IPS-15b (cell line): ENCODE measurements at regions not wholly inside any gene's neighbourhood (a gene's known extent, or its start where the extent isn't known, plus 50 kb on each side); places are given as distances from the start of the nearest gene placed in this dataset.

Experiments
- H3K27me3 ChIP-seq: one replicate; pipeline ENCODE4 v1.6.1; 2013; ENCODE audit warnings: low read length; ENCODE audit not compliant: control insufficient read depth, insufficient read depth
- H3K36me3 ChIP-seq: one replicate; pipeline ENCODE4 v1.6.1; 2013; ENCODE audit warnings: low read length; ENCODE audit not compliant: control insufficient read depth, insufficient read depth
- H3K4me1 ChIP-seq: one replicate; pipeline ENCODE4 v1.6.1; 2013; ENCODE audit warnings: mild to moderate bottlenecking, low read length; ENCODE audit not compliant: control insufficient read depth, insufficient read depth
- H3K4me3 ChIP-seq: one replicate; pipeline ENCODE4 v1.5.1; 2013; ENCODE audit warnings: low read depth, low read length
- H3K9ac ChIP-seq: one replicate; pipeline ENCODE4 v1.6.1; 2013; ENCODE audit warnings: low read depth, mild to moderate bottlenecking, low read length
- H3K9me3 ChIP-seq: one replicate; pipeline ENCODE4 v1.6.1; 2013; ENCODE audit warnings: mild to moderate bottlenecking, low read length; ENCODE audit not compliant: control insufficient read depth, insufficient read depth

DNA sequence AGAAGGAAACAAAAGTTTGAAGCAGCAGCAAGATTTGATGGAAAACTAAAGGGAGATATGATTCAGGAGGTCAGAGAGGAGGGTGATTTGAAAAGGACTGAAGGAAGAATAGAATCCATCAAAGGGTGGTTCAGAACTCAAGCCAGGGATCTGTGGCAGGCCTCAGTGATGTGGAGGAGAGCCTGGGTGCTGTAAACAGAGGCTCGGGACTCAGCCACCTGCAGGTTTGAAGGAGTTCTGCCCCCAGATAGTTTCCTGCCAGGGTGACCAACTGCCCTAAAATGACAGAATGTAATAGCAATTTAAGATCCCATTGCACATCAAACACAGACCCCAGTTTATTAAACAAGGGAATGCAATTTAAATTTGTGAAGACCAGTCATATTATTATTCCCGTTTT, 204.0 kb upstream of the FAT1 start:
- no peaks in the 10 kb centered on the region for H3K27me3 ChIP-seq
- no peak overlapping the region for H3K9ac ChIP-seq
- no peaks in the 10 kb centered on the region for H3K9me3 ChIP-seq
- H3K4me1 ChIP-seq, result no peaks in the 10 kb centered on the region
- H3K36me3 ChIP-seq, result no peaks in the 10 kb centered on the region
- no peak overlapping the region for H3K4me3 ChIP-seq

DNA sequence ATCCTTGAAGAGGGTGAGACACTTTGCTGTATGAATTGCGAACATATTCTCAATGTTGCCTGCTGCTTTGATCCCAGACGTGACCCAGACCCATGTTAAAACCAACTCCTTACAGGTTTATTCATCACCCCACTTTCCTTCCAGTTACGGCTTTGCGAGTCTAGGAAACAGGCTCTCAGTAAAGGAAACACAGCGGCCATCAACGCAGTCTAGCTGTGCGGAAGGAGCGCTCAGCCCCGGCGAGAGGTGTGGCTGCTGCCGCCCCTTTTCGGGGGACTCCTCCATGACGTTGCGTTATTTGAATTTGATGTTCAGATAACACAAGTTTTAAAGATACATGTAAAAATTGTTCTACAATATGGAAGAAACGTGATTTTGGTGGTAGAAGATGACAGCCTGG, 206.4 kb upstream of the FAT1 start:
- no peaks in the 10 kb centered on the region for H3K27me3 ChIP-seq
- no peaks in the 10 kb centered on the region for H3K9me3 ChIP-seq
- no peaks in the 10 kb centered on the region for H3K4me1 ChIP-seq
- H3K36me3 ChIP-seq, result no peaks in the 10 kb centered on the region
- no peak overlapping the region for H3K4me3 ChIP-seq
- no peak overlapping the region for H3K9ac ChIP-seq

DNA sequence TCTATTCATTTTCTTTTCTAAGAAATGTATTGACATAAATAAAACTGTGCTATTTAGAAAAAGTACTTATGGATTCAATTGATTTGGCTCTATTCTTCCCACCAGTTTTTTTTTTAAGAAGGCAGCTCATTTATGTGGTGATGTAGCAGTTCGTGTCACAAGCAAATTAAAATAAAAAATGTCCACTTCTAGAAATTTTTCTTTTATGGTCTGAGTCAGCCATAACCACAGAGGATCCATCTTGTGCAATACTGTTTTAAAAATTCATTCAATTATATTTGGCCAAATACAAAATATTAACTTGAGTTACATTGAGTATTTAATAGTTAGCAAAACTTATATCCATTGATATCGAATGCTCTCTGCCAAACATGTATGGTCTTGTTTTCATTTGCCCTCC, 207.9 kb upstream of the FAT1 start:
- Histone ChIP-seq H3K4me3 (no peak overlapping the region), H3K27me3 (no peaks in the 10 kb centered on the region), H3K36me3 (no peaks in the 10 kb centered on the region), H3K4me1 (no peaks in the 10 kb centered on the region), H3K9ac (no peak overlapping the region), H3K9me3 (no peaks in the 10 kb centered on the region)

DNA sequence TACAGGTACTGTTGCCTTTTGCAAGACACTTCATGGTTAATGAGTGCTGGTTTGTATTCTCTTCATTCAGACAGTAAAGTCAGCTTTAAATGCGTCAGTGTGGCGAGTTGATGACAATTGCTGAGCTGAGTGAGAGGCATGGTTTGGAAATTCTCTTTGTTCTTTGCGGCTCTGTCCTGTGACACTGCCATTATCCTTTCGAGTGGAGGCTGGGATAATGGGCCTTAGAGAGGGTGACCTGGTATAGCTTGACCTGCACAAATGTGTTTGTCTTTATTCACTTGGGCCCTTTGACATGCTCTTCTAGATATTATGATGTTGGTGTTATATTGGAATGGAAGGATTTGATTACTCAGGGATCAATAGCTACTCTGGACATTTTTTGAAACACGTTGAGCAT, 208.5 kb upstream of the FAT1 start:
- Histone ChIP-seq H3K36me3 (no peaks in the 10 kb centered on the region), H3K4me1 (no peaks in the 10 kb centered on the region), H3K9me3 (no peaks in the 10 kb centered on the region), H3K4me3 (no peak overlapping the region), H3K9ac (no peak overlapping the region), H3K27me3 (no peaks in the 10 kb centered on the region)

DNA sequence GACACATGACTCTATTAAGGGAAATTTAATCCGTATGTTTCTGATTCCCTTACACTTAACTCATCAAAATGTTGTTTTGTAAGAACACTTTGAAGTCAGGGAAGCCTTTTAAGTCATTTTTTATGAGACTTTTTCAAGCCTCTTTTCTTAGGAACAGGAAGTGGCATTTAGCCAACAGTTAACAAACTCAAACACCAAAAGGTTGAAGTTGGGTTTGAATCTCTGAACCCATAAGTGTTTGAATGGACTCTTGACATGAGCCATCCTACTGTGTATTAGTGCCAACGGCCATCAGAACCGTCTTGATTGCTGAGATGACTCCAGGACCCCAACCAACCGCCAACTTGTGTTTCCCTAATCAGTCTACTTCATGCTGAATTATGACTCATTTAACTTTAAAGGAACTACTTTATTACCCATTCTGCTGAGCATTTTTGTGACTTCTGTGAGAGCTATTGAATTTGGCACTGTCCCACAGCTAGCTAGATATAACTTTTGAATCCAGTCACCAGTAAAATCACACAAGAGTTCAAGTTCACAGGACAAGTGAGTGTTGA, 209.1 kb upstream of the FAT1 start:
- Histone ChIP-seq H3K9ac (no peak overlapping the region), H3K27me3 (no peaks in the 10 kb centered on the region), H3K4me1 (no peaks in the 10 kb centered on the region), H3K9me3 (no peaks in the 10 kb centered on the region), H3K36me3 (no peaks in the 10 kb centered on the region), H3K4me3 (no peak overlapping the region)

DNA sequence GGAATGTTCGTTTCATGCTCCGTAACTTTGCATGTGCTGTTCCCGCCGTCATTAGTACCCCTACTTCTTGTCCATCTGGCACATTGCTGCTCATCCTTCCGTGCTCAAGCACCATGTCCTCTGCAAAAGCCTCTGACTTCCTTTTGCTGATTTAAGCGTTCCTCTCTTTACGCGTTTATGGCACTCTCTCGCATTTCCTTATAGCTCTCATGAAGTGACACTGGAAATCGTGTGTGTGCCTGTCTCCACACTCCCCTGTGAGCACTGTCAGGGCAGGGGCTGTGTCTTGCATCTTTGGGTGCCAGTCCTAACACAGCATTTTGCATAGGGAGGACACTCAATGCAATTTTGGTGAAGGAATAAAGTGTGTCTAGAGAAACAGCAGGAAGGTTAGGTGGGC, 210.6 kb upstream of the FAT1 start:
- Histone ChIP-seq H3K27me3 (no peaks in the 10 kb centered on the region), H3K4me3 (no peak overlapping the region), H3K4me1 (peaks cover 3% of the 10 kb centered on the region), H3K36me3 (no peaks in the 10 kb centered on the region), H3K9ac (no peak overlapping the region), H3K9me3 (no peaks in the 10 kb centered on the region)

DNA sequence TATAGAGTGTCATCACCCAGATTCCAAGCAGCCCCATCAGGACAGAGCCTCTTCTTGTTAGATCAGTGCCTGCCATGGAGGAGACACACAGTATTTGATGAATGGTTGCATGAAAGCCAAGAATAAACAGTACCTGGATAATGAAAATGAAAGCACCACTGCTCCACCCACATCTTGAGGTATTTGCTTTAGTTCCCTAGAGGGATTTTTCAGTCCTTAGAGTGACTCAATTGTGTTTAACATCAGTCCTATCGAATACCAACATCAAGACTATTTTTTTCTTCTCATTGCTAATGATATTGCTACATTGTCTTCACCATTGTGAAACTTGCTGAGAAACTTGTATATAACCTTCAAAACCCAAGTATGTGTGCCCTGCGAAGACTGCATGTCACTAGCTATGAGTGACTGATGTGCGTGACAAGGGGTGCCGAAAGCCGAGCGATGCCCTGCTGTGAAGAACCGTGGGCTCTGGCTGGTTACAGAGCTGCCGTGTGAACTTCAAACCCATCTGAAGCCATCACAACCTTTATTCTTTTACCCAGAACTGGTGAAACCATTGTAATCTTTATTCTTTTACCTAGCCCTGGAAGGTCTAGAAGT, 211.3 kb upstream of the FAT1 start:
- no peak overlapping the region for H3K4me3 ChIP-seq
- H3K36me3 ChIP-seq, result no peaks in the 10 kb centered on the region
- H3K4me1 ChIP-seq, result peaks cover 4% of the 10 kb centered on the region
- H3K9ac ChIP-seq, result no peak overlapping the region
- no peaks in the 10 kb centered on the region for H3K9me3 ChIP-seq
- H3K27me3 ChIP-seq, result no peaks in the 10 kb centered on the region

DNA sequence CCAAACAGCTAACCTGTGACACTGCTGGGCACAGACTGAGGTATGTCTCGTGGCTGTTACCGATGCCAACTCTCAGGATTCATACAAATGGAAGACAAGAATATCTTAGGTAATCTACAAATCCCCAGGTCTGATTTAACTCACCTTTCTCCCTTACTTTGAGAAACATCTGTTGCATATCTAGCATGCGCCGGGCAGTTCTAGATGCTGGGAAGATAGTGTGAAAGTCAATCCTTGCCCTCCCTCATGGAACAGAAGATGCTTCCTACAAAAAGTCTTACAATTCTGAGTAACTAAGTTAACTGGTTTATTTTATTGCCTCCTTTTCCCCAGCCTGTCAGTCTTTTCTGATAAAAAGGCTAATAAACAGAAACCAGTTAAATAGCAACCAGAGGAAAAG, 212.2 kb upstream of the FAT1 start:
- H3K4me1 ChIP-seq, result peaks cover 4% of the 10 kb centered on the region
- no peaks in the 10 kb centered on the region for H3K27me3 ChIP-seq
- no peaks in the 10 kb centered on the region for H3K9me3 ChIP-seq
- H3K36me3 ChIP-seq, result no peaks in the 10 kb centered on the region
- no peak overlapping the region for H3K9ac ChIP-seq
- H3K4me3 ChIP-seq, result no peak overlapping the region

DNA sequence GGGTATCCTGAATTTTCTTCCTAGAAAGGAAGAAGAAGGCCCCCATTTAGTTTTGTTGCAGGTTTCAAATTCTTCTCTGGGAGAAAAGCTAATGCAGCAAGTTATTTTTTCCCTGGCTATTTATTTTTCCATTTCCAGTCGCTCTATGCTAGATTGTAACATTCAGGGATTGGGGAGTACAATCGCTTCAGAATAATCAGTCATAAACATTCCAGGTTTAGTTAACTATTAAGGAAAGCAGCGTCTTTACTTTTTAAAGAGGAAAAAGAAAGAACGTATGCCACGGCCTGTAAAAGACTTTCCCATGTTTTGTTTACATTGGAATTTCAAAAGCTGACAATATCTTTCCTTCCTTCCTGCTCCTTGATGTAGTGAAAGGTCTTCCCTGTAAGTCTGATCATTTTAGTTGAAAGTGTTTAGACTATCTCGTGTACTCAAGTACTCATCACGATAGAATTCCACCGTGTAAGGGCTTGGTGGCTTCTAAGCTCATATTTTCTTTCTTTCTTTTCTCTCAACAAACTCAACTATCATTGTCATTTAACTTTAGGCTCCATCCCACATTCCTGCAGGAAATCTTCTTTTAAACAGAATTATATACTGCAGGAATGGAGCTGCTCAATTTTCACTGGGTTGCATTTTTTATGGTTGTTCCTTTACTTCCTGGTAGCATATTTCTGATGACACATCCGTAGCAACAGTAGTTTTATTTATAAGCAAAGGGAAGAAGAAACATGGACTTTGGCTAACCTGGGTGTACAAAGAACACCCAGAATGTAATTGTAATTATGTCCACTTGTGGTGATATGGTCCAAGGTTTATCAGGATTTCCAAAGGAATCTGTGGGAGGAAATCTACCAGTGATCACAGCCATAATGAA, 213.1 kb upstream of the FAT1 start:
- Histone ChIP-seq H3K4me1 (peaks cover 4% of the 10 kb centered on the region), H3K9me3 (no peaks in the 10 kb centered on the region), H3K9ac (no peak overlapping the region), H3K4me3 (no peak overlapping the region), H3K27me3 (no peaks in the 10 kb centered on the region), H3K36me3 (no peaks in the 10 kb centered on the region)

DNA sequence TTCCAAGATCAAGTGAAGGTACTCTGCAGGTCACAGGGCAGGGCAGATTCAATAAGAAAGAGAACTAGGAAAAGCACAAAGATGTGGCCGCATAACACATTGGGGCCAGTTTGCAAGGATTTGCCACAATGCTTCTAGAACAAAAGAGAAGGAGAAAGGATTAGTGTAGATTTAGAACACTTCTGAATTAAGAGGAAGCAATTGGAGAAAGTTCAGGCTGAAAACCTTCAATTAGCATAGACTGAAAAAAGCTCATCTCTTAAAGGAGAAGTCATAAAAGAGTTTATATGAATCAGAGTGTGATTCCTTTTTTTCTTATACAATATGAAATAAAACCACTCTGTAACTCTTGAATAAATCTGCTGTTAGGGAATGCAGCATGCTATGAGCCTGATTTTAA, 215.6 kb upstream of the FAT1 start:
- Histone ChIP-seq H3K36me3 (no peaks in the 10 kb centered on the region), H3K9ac (no peak overlapping the region), H3K4me1 (peaks cover 4% of the 10 kb centered on the region), H3K9me3 (no peaks in the 10 kb centered on the region), H3K27me3 (no peaks in the 10 kb centered on the region), H3K4me3 (no peak overlapping the region)

DNA sequence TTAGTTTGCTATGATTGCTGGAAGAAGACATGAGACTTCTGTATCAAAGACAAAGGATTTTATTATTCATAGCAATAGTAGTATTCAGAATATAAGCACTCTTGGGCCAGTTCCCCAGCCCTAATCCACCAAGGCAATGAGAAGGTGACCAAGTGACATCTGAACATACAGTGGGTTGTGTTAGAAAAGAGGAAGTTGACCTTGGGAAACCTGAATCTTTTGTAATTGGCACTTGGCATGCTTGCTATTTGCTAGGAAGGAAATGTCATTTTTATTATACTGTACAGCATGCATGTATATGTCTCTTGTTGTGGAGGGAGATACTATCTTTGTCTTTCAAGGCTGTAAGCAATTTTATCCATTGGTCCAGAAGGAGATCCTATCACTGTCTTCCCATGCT, 216.1 kb upstream of the FAT1 start:
- H3K9me3 ChIP-seq, result no peaks in the 10 kb centered on the region
- peaks cover 4% of the 10 kb centered on the region for H3K4me1 ChIP-seq
- no peak overlapping the region for H3K9ac ChIP-seq
- no peak overlapping the region for H3K4me3 ChIP-seq
- H3K27me3 ChIP-seq, result no peaks in the 10 kb centered on the region
- no peaks in the 10 kb centered on the region for H3K36me3 ChIP-seq

DNA sequence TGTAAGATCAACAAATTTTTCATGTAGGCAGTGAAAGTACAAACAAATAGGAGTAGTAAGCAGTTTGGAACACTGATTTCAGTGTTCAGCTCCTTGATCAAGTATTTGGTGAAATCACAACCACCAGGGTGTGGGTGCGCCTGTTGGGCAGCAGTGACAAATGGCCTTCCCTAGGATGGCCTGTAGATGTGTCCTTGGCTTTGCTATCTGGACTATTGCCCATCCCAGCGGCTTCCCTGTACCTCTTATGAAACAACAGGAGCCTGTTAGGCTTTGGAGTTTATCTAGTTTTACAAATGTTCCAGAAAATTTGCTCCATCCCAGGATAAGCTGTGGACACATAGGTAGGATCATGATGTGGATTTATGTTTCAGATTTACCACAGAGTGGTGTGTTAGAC, 216.8 kb upstream of the FAT1 start:
- no peaks in the 10 kb centered on the region for H3K36me3 ChIP-seq
- no peaks in the 10 kb centered on the region for H3K27me3 ChIP-seq
- H3K4me3 ChIP-seq, result no peak overlapping the region
- H3K4me1 ChIP-seq, result peaks cover 4% of the 10 kb centered on the region
- H3K9ac ChIP-seq, result no peak overlapping the region
- H3K9me3 ChIP-seq, result no peaks in the 10 kb centered on the region
